ENCODE measurements at regions not wholly inside any gene's neighbourhood (a gene's known extent, or its start where the extent isn't known, plus 50 kb on each side); places are given as distances from the start of the nearest gene placed in this dataset.

DNA sequence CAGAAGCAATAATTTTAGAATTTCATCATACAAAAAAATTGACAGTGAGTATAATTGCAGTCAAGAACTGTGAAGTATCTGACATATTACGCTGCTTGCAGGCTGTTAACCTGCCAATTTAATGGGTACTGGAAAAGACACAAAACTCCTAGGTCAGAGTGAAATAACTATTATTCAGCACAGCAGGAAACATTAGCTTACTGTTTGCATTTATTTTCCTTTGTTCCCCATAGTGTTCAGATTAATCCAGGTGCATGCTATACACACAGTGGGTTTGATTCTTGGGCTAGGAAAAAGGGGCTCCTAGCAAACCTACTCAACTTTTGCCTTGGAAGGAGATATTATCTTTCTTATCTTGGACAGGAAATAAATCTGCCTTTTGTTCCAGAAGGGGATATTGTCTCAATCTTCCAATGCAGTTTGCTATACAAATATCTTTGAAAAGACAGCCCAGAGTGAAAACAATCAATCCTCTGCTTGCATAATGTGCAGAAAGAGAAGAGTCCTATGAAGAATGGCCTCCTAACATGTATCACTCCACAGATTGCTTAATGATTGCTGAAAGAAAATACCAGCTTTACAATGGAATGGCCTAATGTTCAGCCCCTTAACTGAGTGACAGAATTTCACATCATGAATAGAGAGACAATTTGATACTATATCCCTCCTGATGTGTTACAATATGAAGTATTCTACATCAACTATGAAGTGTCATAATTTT, 443.4 kb downstream of the TBC1D4 start:
- no peak for DNase-seq

DNA sequence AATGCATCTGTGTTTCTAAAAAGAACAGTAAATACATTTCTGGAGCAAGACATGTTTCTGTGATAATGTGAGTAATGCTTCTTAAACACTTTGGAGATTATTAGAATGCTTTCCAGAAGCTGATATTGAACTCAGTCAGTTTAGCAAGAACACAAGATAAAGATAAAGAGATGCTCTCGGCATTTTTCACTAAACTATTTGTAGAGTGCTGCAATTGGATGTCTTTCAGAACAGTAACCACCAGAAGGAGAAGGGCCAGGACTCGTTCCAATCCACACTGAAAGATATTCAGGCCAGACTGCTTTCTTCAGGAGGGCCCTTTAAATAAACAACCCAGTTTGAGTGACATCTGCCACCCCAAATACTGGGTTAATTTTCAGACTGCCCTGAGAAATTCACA, 456.0 kb downstream of the TBC1D4 start:
- DNase-seq, result no peak

DNA sequence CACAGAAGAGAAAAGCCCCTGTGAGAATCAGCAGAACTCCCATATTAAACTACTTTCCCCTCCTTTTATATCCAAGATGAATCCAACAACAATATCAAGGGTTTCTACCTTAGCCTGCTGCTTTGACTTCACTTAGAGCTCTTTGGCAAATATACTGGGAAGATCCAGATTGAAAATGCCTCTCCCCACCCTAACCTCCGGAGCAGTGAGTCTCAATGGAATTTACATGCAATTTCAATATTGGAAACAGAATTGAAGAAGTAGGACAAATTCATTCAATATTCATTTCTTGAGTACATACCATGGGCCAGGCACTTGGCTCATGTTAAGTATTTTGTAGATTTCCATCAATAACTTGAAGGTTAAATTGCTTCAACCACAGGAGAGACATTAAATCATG, 457.4 kb downstream of the TBC1D4 start:
- DNase-seq, result no peak

DNA sequence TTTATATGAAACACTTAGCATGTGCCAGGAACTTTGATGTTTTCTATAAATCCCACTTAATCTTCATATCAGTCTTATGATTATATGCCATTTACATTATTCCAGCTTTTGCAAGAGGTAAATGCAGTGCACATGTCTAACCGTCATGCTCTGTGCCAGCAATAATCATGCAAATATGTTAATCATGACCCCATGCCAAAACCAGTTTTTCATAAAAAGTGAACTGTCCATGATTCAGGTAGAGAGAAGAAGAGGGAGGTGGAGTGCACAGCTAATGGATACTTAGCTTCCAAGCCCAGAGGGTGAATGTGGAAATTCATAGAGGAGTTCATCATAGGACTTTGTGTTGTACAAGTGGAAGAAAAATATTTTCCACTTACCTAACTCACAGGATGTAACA, 458.4 kb downstream of the TBC1D4 start:
- no peak for DNase-seq

DNA sequence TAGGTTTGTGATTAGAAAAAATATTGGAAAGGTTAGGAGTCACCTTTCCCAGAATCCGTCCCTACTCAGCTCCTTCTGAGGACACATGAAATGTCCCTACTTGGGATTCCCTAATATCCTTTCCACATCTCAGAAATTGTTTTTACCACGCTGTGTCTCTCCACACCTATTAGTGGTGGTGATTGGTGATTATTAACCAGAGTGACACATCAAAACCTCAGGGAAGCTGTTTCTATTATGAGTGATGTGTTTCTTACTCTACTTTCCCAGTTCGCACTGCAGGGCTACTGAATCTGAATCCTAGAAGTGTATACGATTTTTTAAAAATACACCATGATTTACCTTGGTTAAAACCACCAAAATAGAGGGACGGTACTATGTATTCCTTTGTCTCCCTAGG, 460.8 kb downstream of the TBC1D4 start:
- no peak for DNase-seq

DNA sequence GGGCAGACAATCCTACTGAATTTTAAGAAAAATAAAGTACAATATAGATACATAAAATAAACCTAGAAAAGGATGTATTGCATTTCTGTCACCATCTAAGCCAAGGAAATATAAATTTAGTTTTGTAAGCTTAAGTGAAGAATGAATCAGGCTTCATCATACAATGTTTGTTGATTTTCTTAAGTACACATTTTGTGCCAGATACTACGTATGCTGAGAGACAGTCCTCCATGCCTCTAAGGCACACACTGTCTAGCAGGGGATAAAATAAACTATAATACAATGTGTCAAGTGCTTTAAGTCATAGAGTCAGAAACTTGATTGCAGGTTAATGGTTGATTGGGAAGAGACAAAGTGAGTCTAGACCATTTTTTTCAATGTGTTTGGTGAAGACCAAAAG, 465.7 kb downstream of the TBC1D4 start:
- no peak for DNase-seq

DNA sequence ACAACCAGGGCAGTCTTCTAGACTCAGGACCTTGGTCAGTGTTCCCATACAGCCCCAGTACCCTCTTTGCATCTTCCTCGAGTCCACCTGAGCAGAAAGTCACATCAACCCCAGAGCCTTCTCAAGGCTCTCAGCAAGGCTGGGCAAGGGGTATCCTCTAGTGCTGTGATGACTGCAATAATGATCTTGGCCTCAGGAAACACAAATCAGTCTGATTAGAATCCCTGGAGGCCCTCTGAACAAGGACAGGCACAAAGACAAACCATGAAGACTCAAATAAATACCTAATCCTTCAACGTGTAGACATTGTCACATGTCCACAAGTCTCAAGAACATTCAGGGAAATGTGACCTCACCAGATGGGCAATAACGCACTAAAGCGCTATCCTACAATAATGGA, 468.2 kb downstream of the TBC1D4 start:
- DNase-seq, result no peak

DNA sequence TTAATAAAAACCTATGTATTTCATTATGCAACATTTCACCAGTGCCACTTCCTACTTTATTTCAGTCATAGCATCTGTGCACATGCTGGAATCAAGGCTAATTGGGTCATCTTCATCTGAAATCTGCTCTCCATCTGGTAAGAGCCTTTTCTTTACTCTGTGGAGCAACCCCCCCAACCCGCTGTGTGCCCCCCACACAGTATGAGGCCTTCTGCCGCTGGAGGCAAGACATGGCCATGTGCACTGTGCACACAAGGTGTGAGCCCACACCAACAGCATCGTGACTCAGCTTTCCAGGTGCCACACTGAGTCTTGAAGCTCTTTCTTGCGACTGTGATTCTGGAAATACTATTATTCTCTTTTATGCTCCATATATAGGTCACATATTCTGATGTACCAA, 471.0 kb downstream of the TBC1D4 start:
- DNase-seq, result no peak

DNA sequence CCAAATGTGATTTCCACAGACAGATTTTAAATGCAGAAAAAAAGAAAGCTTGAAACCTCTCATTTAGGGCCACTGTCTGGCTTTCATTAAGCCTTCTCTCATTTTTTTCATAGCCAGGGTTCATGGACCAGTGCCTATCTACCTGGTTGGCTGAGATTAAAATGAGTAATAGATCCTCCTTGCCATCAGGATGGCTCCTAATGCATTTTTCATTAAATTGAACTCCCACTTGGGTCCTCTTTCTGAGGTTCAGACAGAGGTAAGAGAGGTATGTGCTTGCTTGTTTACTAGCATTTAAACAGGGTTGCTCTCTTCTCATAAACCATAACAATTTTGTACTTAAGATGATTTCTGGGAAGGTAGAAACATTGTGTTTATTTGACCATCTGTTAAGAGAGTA, 473.0 kb downstream of the TBC1D4 start:
- DNase-seq, result no peak

DNA sequence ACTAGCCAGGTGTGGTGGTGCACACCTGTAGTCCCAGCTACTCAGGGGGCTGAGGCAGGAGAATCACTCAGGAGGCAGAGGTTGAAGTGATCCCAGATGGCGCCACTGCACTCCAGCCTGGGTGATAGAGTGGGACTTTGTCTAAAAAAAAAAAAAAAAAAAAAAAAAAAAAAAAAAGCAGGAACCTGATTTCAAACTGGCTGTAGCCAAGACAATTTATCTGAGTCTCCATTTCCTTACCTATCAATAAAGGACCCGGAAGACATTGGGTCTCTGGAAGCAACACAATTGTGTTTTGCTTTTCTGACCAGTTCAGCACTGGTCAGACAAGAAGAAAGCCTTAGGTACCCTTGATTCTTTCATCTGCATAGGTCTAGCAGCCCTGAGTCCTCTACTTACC, 491.0 kb downstream of the TBC1D4 start:
- no peak for DNase-seq

DNA sequence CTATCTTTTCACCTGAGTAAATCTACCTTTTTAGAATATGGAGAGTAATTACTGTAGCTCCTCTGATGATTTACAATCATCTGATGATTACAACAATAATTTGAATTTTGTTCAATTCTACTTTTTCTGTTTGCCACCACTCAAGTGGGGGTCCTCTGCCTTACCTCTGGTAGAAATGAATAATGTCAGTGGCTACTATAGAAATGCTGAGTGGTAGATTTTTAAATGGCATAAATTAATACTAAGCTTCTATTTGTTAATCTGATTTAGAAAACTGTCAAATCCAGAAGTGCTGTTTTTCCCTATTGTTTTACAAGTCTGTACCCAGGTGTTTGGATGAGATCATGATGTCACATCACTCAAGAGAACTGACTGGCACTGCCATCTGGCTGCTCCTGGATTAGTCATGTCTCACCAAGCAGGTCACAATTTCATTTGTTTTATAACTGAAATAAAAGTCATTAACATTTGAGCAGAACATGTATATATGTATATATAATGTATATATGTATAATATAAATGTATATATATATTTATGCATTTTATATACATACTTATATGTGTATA, 494.8 kb downstream of the TBC1D4 start:
- DNase-seq, result no peak

DNA sequence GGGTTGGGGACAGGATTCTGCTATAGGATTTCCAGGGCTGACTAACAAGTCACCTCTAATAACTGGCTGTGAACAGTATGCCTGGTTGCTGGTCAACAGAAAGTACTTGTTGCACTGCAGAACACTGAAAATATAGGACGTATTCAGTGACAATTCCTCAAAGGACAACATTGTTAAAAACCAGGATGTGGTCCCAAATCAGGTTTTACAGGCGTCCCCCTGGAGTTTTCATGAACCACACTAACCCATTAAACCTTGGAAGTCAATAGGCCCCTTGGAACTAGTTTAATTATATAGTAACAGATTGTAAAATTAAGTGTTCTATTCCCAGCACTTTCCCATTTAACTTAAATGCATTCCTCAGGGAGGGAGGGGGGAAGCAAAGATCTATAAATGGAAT, 495.4 kb downstream of the TBC1D4 start:
- no peak for DNase-seq

DNA sequence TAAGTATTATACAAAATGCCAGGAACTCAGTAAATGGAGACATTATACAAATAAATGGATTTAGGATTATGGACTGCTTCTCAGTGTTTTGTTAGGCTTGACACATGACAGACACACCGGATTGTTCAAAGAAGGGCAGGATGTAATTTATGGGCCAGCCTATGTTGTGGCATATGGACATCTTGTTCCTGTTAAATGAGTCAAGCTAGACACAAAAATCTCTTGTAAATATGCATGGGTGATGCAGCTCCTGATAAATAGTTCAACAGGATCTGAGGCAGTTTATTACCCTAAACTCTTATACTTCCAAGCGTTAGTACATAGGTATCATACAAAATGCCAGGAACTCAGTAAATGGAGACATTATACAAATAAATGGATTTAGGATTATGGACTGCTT, 502.3 kb downstream of the TBC1D4 start:
- DNase-seq, result no peak

DNA sequence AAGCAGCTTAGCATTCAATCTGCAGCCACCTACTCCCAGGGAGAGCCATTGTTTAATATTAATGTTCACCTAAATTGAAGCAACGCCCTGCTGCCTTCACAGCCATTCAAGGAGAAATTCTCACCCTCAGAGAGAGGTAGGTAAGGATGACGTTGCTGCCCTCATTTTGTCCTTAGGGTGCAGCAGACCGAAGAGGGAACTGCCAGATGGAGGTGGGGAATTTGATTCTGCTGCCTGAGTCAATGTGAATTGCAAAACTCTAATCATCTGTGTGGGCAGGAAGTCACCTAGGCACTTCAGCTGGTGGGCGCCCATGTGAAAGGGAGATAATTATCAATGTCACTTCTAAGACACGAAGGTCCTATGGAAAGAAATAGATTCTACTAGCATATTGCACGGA, 503.4 kb downstream of the TBC1D4 start:
- DNase-seq, result no peak

DNA sequence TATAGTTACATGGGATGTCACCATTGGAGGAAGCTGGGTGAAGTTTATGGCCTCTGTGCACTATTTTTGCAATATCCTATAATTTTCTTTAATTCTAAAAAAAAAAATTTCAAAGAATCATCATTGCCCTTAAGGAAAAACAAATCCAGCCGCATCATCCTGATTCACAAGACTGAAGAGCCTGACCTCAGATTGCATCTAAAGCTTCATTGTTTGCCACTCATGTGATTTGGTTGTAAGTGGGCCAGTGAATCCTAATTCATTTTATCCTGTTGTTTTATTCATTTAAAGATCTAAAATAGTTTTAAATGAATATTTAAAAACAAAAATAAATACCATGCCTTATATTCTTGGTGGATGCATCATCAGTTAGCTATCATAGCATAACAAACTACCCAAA, 504.5 kb downstream of the TBC1D4 start:
- no peak for DNase-seq

DNA sequence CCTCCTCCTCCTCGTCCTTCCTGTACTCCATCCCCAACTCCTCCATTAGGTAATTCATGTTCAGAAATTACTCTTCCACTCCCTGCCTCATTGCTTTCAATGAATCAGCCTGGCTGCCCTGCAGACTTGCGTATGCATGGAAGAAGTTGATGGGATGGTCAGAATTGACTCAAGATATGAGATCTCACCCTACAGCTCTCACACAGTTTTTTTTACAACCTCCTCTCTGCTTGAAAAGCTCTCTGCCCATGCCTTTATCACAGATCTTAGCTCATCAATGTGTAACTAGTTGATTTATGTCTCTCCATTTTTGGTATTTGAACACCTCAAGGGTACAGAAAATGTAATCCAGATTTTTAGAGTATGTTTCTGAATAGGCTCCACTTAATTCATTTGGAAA, 506.9 kb downstream of the TBC1D4 start:
- no peak for DNase-seq

DNA sequence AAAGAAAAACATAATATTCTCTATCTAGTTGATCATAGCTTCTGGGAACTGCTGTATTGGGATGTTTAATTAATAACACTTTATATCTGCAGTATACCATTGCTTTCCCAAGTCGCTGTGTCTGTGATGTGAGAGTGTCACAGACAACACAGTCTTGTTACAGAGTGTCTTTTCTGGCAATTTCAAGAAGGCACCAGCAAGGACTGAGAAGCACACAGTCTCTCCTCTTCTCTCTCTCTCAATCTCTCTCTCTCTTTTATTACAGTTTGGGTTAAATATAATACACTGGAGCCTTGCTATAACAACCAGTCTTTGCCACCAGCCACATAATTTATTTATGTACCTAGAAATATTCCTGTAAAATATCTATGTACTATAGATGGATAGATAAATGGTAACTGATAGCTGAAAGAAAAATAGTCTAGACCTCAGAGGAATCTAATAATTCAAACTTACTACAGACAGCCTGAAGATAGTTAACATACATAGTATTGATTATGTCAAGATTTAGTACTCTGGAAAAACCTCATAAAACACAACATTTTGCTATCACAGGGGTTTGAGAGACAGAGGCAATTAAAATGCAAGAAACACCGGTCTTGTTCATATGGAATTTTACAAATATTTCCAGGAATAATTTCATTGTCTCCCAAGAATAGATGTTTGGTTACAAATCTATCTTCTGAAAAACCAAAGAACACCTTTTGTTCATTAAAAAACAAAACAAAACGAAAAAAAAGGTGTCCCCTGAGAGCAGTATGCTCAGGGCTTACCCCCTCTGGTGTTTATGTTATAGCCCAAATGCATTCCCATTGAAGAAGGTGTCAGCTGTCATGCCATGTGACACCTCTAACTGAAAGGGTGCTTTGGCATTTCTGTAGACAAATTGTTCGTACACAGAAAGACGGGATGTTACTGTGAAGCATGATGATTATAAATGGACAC, 507.8 kb downstream of the TBC1D4 start:
- DNase-seq, result no peak

DNA sequence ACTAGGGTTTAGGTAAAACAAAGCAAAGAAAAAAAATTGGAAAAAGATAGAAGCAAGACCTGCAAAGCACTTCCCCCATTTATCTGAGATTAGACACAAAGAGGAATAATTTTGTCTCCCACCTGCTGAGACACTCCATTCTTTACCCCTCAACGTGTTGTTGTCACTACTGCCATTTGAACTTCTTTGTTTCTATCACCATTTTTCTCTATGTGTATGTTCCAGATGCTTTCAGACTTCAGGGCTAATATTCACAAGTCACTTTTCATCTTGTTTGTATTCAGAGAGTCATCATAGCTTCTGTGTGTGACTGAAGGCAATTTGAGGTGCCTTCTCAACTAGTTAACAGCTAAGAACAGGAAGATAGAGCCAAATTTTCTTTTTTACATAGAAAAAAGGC, 512.5 kb downstream of the TBC1D4 start:
- no peak for DNase-seq

DNA sequence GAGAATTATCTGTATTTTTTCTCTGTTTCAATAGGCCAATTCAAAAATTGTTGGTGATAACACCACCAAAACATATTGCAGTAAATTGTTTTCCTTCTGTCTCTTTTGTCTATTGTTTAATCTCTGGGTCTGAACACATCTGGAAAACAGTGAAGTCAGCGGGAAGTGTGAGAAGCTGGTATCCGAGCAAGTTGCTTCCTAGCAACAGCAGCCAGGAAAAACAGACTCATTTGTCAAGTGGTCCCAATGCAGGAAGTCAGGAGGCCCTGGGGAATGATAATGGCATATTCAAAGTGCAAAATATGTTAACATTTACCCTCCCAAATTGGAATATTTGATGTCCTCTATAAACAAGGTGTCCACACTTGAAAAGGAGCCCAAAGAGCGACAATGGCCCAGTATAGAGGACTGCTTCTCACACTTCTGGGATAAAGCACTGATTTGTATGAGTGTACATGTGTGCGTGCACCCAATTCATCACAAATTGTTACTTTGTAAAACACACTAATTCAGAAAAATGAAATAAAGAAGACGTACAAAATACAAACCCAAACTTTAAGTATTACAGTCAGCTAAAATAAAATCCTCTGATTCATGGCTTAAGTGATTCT, 515.0 kb downstream of the TBC1D4 start:
- peak; percentile 77 for DNase-seq

DNA sequence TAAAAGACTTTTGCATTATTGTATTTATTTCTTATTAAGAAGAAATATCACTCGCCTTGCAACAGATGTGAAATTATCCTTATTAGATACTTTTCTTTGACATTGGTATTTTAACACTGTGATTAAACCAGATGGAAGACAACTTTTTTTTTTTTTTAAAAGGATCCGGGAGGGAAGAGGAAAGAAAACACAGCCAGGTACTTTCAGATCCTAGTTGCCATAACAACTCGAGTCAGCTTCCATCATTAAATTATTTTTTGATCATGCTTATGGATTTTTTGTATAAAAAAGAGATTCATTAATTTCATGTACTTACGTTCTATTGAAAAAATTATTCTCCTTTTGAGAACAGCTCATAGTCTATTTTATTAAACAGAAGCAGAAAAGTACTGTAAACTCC, 515.7 kb downstream of the TBC1D4 start:
- DNase-seq, result no peak

DNA sequence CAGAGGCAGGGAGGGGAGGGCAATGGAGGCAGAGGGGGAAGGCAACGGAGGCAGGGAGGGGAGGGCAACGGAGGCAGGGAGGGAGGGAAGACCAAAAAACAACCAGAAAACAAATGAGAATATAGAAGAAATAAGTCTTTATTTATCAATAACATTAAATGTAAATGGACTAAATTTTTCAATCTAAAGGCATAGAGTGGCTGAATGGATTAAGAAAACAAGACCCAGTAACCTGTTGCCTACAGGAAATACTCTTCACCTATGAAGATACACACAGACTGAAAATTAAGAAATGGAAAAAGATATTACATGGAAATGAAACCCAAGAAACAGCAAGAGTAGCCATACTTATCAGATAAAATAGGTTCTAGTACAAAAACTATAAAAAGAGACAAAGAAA, 536.3 kb downstream of the TBC1D4 start:
- DNase-seq, result no peak

DNA sequence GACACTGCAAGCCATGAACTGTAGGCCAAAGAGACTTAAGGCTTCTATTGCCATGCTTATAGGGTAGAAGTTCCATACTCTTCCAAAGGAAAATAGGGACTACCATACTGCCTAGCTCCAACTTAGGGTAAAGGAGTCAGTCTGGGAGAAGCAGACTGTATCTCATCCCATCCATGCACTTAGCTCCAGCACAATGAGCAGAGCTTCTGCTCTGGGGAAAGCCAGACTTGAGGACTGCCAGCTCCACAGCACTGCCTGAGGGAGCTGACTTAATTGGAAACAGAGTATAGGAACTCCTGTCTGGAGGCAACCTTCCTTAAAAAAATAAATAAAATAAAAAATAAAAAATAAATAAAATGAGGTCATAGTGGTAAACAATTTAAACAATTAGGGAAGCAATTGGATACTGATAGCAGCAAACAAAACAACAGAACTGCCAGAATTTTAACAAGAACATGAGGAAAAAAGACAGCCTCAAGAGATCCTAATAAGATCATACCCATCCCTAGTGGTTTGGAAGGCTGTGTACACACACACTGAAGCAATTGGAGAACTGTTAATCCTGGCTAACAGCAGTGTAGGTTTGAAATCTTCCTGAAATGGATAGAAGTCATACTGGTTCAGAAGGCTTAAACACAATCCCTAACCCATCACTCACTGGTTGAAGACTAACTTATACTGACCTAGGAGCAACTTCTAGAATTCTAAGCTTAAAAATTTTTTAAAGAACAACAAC, 550.1 kb downstream of the TBC1D4 start:
- DNase-seq, result no peak
